Uterus (tissue), 2 donors: ENCODE measurements at regions not wholly inside any gene's neighbourhood (a gene's known extent, or its start where the extent isn't known, plus 50 kb on each side); places are given as distances from the start of the nearest gene placed in this dataset.

ENCODE experiments used
- CTCF ChIP-seq, 4 experiments: fragments of 200-600 bp in 2 of 4; fragments of 450-650 bp in 2 of 4; sonication (generic) in 2 of 4; IDR thresholded peaks; one replicate each; pipeline ENCODE4 v1.5.1; 2016 to 2019; ENCODE audit warnings: antibody characterized with exemption in 4 of 4, mild to moderate bottlenecking in 2 of 4, moderate library complexity in 1 of 4
- POLR2A ChIP-seq, 2 donors: fragments of 450-650 bp; IDR thresholded peaks; one replicate each; pipeline ENCODE4 v1.6.1; 2016; ENCODE audit warnings: antibody characterized with exemption in 2 of 2, mild to moderate bottlenecking in 1 of 2, moderate library complexity in 1 of 2

GRCh38 chr14:97200245-97200644 is 403.1 kb downstream of the VRK1 start:
- TF ChIP-seq POLR2A (IDR thresholded peaks at IDR 0.05) = no peak
- TF ChIP-seq CTCF (IDR thresholded peaks at IDR 0.05) = no peak
